ENCODE measurements at regions not wholly inside any gene's neighbourhood (a gene's known extent, or its start where the extent isn't known, plus 50 kb on each side); places are given as distances from the start of the nearest gene placed in this dataset.

DNA sequence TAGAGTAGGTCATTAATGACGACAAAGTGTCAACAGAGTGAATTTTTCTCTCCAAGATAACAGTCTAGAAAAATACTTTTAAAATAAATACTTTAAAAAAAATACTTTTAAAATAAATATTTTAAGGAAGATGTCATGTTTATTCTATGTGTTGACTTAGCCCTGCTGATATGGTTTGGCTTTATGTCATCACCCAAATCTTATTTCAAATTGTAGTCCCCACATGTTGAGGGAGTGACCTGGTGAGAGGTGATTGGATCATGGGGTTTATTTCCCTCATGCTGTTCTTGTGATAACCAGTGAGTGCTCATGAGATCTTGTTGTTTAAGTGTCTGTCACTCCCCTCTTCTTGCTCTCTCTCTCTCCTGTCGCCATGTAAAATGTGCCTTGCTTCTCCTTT lies 754.9 kb upstream of the SLIT2 start:
- ATAC-seq (ENCODE audit: low FRiP score in 2 of 2) (no peak), DNase-seq (no peak)
- no peaks in the 10 kb centered on the region for H3K9me3 ChIP-seq
- no peak overlapping the region for H3K27ac ChIP-seq
- H3K4me1 ChIP-seq: no peaks in the 10 kb centered on the region
- no peak overlapping the region for H3K4me3 ChIP-seq
- TF ChIP-seq EP300 (IDR thresholded peaks at IDR 0.05) (no peak), POLR2A (IDR thresholded peaks at IDR 0.05) (no peak), POLR2AphosphoS5 (IDR thresholded peaks at IDR 0.05) (no peak)
- TF ChIP-seq, protein P1, sequence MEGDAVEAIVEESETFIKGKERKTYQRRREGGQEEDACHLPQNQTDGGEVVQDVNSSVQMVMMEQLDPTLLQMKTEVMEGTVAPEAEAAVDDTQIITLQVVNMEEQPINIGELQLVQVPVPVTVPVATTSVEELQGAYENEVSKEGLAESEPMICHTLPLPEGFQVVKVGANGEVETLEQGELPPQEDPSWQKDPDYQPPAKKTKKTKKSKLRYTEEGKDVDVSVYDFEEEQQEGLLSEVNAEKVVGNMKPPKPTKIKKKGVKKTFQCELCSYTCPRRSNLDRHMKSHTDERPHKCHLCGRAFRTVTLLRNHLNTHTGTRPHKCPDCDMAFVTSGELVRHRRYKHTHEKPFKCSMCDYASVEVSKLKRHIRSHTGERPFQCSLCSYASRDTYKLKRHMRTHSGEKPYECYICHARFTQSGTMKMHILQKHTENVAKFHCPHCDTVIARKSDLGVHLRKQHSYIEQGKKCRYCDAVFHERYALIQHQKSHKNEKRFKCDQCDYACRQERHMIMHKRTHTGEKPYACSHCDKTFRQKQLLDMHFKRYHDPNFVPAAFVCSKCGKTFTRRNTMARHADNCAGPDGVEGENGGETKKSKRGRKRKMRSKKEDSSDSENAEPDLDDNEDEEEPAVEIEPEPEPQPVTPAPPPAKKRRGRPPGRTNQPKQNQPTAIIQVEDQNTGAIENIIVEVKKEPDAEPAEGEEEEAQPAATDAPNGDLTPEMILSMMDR (IDR thresholded peaks at IDR 0.05): no peak
- no peaks in the 10 kb centered on the region for H3K27me3 ChIP-seq
- no peaks in the 10 kb centered on the region for H3K36me3 ChIP-seq
- 63 to 74% methylated on average over 2 of the region's 2 CpGs for WGBS, 2 donors

DNA sequence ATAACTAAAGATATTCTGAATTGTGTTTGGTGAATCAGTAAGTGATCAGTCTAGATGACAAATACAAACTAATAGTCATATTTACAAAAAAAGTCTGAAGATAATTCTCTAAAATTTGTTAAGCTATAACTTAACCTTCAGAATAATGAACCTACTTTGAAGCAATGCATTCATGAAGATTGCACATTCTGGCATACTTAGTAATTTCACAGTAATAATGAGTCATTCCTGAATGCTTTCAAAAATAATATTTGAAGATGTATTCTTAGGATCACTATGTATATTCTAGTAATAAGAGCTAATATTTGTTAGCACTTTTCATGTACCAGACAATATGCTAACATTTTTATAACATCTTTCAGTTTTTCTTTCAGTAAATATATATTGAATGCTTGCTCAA lies 756.7 kb upstream of the SLIT2 start:
- Histone ChIP-seq H3K9me3 (no peaks in the 10 kb centered on the region), H3K4me3 (no peak overlapping the region), H3K36me3 (no peaks in the 10 kb centered on the region), H3K4me1 (no peaks in the 10 kb centered on the region), H3K27ac (no peak overlapping the region), H3K27me3 (no peaks in the 10 kb centered on the region)
- TF ChIP-seq POLR2AphosphoS5 (IDR thresholded peaks at IDR 0.05) (no peak), EP300 (IDR thresholded peaks at IDR 0.05) (no peak), POLR2A (IDR thresholded peaks at IDR 0.05) (no peak)
- TF ChIP-seq, protein P1 (IDR thresholded peaks at IDR 0.05): no peak
- ATAC-seq (ENCODE audit: low FRiP score in 2 of 2) (no peak), DNase-seq (no peak)

DNA sequence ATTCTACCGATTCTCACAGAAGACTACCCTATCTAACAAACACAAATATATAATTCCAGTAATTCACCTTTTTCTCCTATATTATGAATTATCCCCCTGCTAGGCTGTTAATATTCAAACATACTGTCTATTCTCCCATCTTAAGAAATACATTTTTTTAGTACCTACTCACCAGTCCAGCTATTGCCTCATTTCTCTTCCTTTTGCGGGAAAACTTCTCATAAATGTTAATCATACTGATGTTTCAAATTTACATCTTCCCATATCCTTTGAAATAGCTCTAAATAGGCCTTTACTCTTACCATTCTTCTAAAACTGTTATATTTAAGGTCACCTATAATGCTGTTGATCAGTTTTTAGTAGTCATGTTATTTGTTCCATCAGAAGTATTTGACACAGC lies 759.1 kb upstream of the SLIT2 start:
- Histone ChIP-seq H3K36me3 (no peaks in the 10 kb centered on the region), H3K27ac (no peak overlapping the region), H3K4me1 (no peaks in the 10 kb centered on the region), H3K4me3 (no peak overlapping the region), H3K27me3 (no peaks in the 10 kb centered on the region), H3K9me3 (no peaks in the 10 kb centered on the region)
- TF ChIP-seq, protein P1 (IDR thresholded peaks at IDR 0.05): no peak
- no peak for TF ChIP-seq POLR2AphosphoS5 (IDR thresholded peaks at IDR 0.05)
- no peak for ATAC-seq (ENCODE audit: low FRiP score in 2 of 2)
- no peak for DNase-seq
- 84 to 93% methylated on average over 2 of the region's 2 CpGs for WGBS, 2 donors

DNA sequence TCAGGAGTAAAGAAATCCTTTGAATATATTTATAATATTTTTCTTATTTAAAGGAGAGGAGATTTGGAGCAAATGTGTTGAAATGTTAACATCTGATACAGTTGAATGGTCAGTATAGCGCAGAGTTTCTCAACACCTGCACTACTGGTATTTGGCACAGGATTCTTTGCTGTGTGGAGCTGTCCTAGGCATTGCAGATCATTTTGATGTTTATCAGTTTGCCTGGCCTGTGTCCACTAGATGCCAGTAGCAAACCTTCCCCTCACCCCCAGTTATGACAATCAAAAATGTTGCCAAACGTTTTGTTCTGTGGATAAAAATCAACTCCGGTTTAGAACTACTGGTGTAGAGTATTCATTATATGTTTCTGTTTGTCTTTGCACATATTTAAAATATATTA lies 765.3 kb upstream of the SLIT2 start:
- ATAC-seq (ENCODE audit: low FRiP score in 2 of 2) (no peak), DNase-seq (no peak)
- Histone ChIP-seq H3K4me3 (no peak overlapping the region), H3K27me3 (no peaks in the 10 kb centered on the region), H3K36me3 (no peaks in the 10 kb centered on the region), H3K27ac (no peak overlapping the region), H3K9me3 (no peaks in the 10 kb centered on the region), H3K4me1 (no peaks in the 10 kb centered on the region)
- no peak for TF ChIP-seq POLR2AphosphoS5 (IDR thresholded peaks at IDR 0.05)
- TF ChIP-seq, protein P1 (IDR thresholded peaks at IDR 0.05): no peak
- no peak for TF ChIP-seq POLR2A (IDR thresholded peaks at IDR 0.05)
- no peak for TF ChIP-seq EP300 (IDR thresholded peaks at IDR 0.05)
- WGBS, 2 donors: 41 to 57% methylated on average over 3 of the region's 3 CpGs

DNA sequence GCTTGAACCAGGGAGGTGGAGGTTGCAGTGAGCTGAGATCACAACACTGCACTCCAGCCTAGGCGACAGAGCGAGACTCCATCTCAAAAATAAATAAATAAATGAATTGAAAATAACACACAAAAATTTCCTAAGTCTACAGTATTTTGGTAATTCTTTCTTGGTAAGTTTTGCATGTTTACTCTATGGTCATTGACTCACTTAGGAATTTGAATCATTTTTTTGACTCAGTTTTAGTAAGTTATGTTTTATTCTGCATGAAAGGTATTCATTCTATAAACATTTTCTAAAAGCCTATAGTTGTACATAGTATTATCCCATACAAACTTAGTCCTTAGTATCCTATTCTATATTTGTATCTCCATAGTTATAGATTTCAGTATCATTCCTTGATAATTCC lies 772.9 kb upstream of the SLIT2 start:
- H3K36me3 ChIP-seq: no peaks in the 10 kb centered on the region
- H3K4me1 ChIP-seq: no peaks in the 10 kb centered on the region
- no peak for DNase-seq
- no peak overlapping the region for H3K27ac ChIP-seq
- H3K27me3 ChIP-seq: no peaks in the 10 kb centered on the region
- no peak for ATAC-seq (ENCODE audit: low FRiP score in 2 of 2)
- no peak overlapping the region for H3K4me3 ChIP-seq
- WGBS, 2 donors: 94 to 100% methylated on average over 2 of the region's 2 CpGs
- no peaks in the 10 kb centered on the region for H3K9me3 ChIP-seq
- TF ChIP-seq, protein P1 (IDR thresholded peaks at IDR 0.05): no peak
- TF ChIP-seq POLR2A (IDR thresholded peaks at IDR 0.05): no peak
- TF ChIP-seq EP300 (IDR thresholded peaks at IDR 0.05): no peak
- TF ChIP-seq POLR2AphosphoS5 (IDR thresholded peaks at IDR 0.05): no peak
